NCI-H1436 treated with DMSO at 0.1 percent for 48 hours (cell line): ENCODE measurements at regions not wholly inside any gene's neighbourhood (a gene's known extent, or its start where the extent isn't known, plus 50 kb on each side); places are given as distances from the start of the nearest gene placed in this dataset.

ENCODE experiments used
- DNase-seq: peaks from one replicate; lab custom pipeline; 2025; lab: John Stamatoyannopoulos, UW

GRCh38 chr20:60901831-60902230 is 350.2 kb upstream of the CDH4 start:
- no peak for DNase-seq

- DNase-seq = no peak
Observed at GRCh38 chr20:60903325-60903971, 348.6 kb upstream of the CDH4 start.

- DNase-seq = no peak
Observed at GRCh38 chr20:60904730-60905129, 347.3 kb upstream of the CDH4 start.

- DNase-seq = no peak
Observed at GRCh38 chr20:60905919-60906318, 346.1 kb upstream of the CDH4 start.

- DNase-seq = no peak
Observed at GRCh38 chr20:60906555-60906954, 345.5 kb upstream of the CDH4 start.

GRCh38 chr20:60913298-60913697 is 338.8 kb upstream of the CDH4 start:
- DNase-seq = no peak

- no peak for DNase-seq
Observed at GRCh38 chr20:60921022-60921622, 330.9 kb upstream of the CDH4 start.

GRCh38 chr20:60926831-60927230 is 325.2 kb upstream of the CDH4 start:
- DNase-seq = no peak

- DNase-seq = no peak
Observed at GRCh38 chr20:60928341-60928740, 323.7 kb upstream of the CDH4 start.

GRCh38 chr20:60930023-60930790 is 321.9 kb upstream of the CDH4 start:
- no peak for DNase-seq

GRCh38 chr20:60931696-60932095 is 320.4 kb upstream of the CDH4 start:
- no peak for DNase-seq

GRCh38 chr20:60934724-60935123 is 317.3 kb upstream of the CDH4 start:
- DNase-seq = no peak

GRCh38 chr20:60935971-60936370 is 316.1 kb upstream of the CDH4 start:
- DNase-seq = no peak

GRCh38 chr20:60937585-60937984 is 314.5 kb upstream of the CDH4 start:
- no peak for DNase-seq

- no peak for DNase-seq
Observed at GRCh38 chr20:60941379-60941778, 310.7 kb upstream of the CDH4 start.

GRCh38 chr20:60947819-60948218 is 304.2 kb upstream of the CDH4 start:
- no peak for DNase-seq

GRCh38 chr20:60948224-60948623 is 303.8 kb upstream of the CDH4 start:
- DNase-seq = no peak

- DNase-seq = no peak
Observed at GRCh38 chr20:60950561-60950960, 301.5 kb upstream of the CDH4 start.

- DNase-seq = no peak
Observed at GRCh38 chr20:60950974-60951373, 301.1 kb upstream of the CDH4 start.

- DNase-seq = no peak
Observed at GRCh38 chr20:60952861-60953260, 299.2 kb upstream of the CDH4 start.

GRCh38 chr20:60953321-60953720 is 298.7 kb upstream of the CDH4 start:
- DNase-seq = no peak

- no peak for DNase-seq
Observed at GRCh38 chr20:60955706-60956105, 296.4 kb upstream of the CDH4 start.

- DNase-seq = no peak
Observed at GRCh38 chr20:60956194-60956593, 295.9 kb upstream of the CDH4 start.
